NCI-H1417 treated with DMSO at 0.1 percent for 48 hours (cell line): ENCODE measurements at regions not wholly inside any gene's neighbourhood (a gene's known extent, or its start where the extent isn't known, plus 50 kb on each side); places are given as distances from the start of the nearest gene placed in this dataset.

ENCODE experiments used
- DNase-seq: peaks from one replicate; lab custom pipeline; 2025; lab: John Stamatoyannopoulos, UW

DNA sequence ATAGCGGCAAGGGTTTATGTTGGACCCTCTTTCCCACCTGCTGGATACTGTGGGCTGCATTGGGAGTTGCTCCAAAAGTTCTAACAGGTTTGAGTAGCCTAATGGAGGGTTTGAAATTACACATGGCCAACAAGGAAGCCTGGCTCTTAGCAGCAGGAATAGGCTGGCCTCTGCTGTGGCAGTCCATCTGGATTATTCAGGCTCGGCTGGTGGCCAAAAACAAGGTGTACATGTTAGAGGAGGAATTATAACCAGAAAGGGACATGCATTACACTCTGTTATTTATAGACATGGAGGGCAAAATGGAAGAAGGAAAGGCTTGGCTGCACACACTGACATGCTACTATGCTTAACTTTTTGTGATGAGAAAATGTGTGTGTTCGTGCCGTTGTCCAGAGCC is 61.1 kb upstream of the NRXN1 start:
- DNase-seq = no peak

DNA sequence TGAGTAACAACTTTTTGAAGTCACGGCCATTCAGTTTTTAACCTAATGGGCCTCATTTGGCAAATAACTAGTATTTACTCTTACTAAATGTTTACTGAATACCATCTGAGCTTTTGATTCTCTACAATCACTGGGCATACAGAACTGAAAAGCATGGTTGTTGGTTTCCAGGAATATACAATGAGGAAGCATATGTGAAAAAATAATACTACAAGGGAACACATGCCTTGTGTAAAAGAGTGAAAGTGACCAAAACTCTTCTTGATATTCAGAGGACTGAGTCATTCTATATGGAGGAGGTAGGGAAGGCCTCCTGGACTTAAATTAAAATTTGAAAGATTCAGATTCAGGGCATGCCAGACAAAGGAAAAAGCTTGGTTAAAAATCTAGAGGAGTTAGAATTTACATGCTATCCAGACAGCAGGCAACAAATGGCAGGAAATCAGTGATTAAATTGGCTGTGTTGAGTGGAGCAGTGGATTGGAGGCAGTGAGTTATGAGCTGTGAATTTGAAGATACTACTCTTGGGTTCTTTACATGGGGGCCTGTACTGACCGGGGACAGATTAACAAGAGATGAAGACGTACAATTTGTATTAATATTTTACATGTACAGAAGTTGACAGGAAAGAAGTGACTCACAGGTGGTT is 53.6 kb upstream of the NRXN1 start:
- no peak for DNase-seq

DNA sequence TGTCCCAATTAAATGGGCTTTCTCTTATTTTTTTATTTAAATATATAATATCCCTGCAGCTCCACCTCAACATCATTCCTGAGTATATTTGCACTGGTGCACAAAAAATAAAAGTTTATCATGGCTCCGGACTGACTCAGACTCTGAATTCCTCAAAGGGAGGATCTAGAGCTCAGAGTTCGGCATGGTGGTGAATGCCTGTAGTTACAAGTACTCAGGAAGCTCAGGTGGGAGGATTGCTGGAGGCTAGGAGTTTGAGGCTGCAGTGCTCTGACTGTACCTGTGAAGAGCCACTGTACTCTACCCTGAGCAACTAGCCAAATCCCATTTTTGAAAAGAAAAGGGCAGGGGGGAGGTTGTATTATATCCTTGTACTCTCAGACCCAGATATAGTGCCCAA is 52.8 kb upstream of the NRXN1 start:
- DNase-seq = no peak
